CD14-positive monocyte (primary cell): ENCODE measurements at regions not wholly inside any gene's neighbourhood (a gene's known extent, or its start where the extent isn't known, plus 50 kb on each side); places are given as distances from the start of the nearest gene placed in this dataset.

Experiments used
- DNase-seq, 3 donors: peaks; one replicate each; pipeline ENCODE4 v3.0.0-alpha.2; 2011 to 2022
- H2AFZ ChIP-seq: 2 replicates; pipeline ENCODE4 v1.6.0; 2012; ENCODE audit warnings: mild to moderate bottlenecking, low read depth, low read length, inconsistent platforms; ENCODE audit not compliant: insufficient read depth, poor library complexity, severe bottlenecking
- H3K27ac ChIP-seq, 2 donors: 1 replicate in 1 of 2; 2 replicates in 1 of 2; pipeline ENCODE4 v1.5.1; 2012 to 2013; ENCODE audit warnings: low read length in 2 of 2, control low read depth in 1 of 2, inconsistent platforms in 1 of 2, low read depth in 1 of 2, mild to moderate bottlenecking in 1 of 2
- H3K27me3 ChIP-seq, 2 donors: one replicate each; pipeline versions ENCODE4 v1.6.0 to v1.6.1; 2011 to 2013; ENCODE audit warnings: low read length in 2 of 2; ENCODE audit not compliant: control insufficient read depth in 2 of 2, insufficient read depth in 2 of 2
- H3K36me3 ChIP-seq, 2 donors: replicated peaks in 1 of 2; 1 replicate in 1 of 2; 2 replicates in 1 of 2; pipeline versions ENCODE4 v1.5.1 to v1.6.1; 2012 to 2013; ENCODE audit warnings: low read length in 2 of 2, control low read depth in 1 of 2, inconsistent platforms in 1 of 2, mild to moderate bottlenecking in 1 of 2; ENCODE audit not compliant: insufficient read depth in 2 of 2, control insufficient read depth in 1 of 2
- H3K4me1 ChIP-seq, 2 donors: 1 replicate in 1 of 2; 2 replicates in 1 of 2; pipeline versions ENCODE4 v1.5.1 to v1.6.1; 2012 to 2013; ENCODE audit warnings: low read length in 2 of 2, control low read depth in 1 of 2, inconsistent platforms in 1 of 2, mild to moderate bottlenecking in 1 of 2, moderate library complexity in 1 of 2; ENCODE audit not compliant: insufficient read depth in 2 of 2, control insufficient read depth in 1 of 2
- H3K4me2 ChIP-seq: replicated peaks from 2 replicates; pipeline ENCODE3; 2012; ENCODE audit warnings: low read length, moderate library complexity, mild to moderate bottlenecking; ENCODE audit not compliant: poor library complexity, severe bottlenecking; ENCODE audit errors: extremely low read depth
- H3K4me3 ChIP-seq, 3 experiments: fragments of 200-600 bp in 1 of 3; sonication (generic) in 1 of 3; replicated peaks in 1 of 3; 1 replicate in 2 of 3; 2 replicates in 1 of 3; pipeline ENCODE4 v1.5.1; 2011 to 2013; ENCODE audit warnings: low read length in 3 of 3, mild to moderate bottlenecking in 3 of 3, control low read depth in 2 of 3, low read depth in 2 of 3, inconsistent platforms in 1 of 3, moderate library complexity in 1 of 3
- H3K79me2 ChIP-seq: 2 replicates; pipeline ENCODE4 v1.6.0; 2012; ENCODE audit warnings: mild to moderate bottlenecking, control low read depth, inconsistent platforms, low read length, moderate library complexity; ENCODE audit not compliant: insufficient read depth
- H3K9ac ChIP-seq: 2 replicates; pipeline ENCODE4 v1.6.0; 2017; ENCODE audit warnings: low read length, mild to moderate bottlenecking; ENCODE audit not compliant: insufficient read depth, poor library complexity, severe bottlenecking
- H3K9me3 ChIP-seq, 2 donors: replicated peaks in 1 of 2; 1 replicate in 1 of 2; 2 replicates in 1 of 2; pipeline versions ENCODE4 v1.5.1 to v1.6.1; 2012 to 2013; ENCODE audit warnings: low read length in 2 of 2, control low read depth in 1 of 2; ENCODE audit not compliant: control insufficient read depth in 1 of 2, insufficient read depth in 1 of 2
- H4K20me1 ChIP-seq: 2 replicates; pipeline ENCODE4 v1.6.0; 2012; ENCODE audit warnings: mild to moderate bottlenecking, low read length, control low read depth, moderate library complexity; ENCODE audit not compliant: insufficient read depth
- H3K27ac Mint-ChIP-seq, 7 donors: one replicate each; pipeline ENCODE4 v1.8.0; 2020; ENCODE audit warnings: mild to moderate bottlenecking in 7 of 7, mixed read lengths in 7 of 7, moderate library complexity in 6 of 7, inconsistent platforms in 2 of 7
- H3K27me3 Mint-ChIP-seq, 3 donors: one replicate each; pipeline ENCODE4 v1.8.0; 2021 to 2022; ENCODE audit warnings: low read depth in 3 of 3, mild to moderate bottlenecking in 3 of 3, mixed read lengths in 3 of 3, moderate library complexity in 3 of 3, inconsistent platforms in 1 of 3
- H3K36me3 Mint-ChIP-seq, 2 donors: one replicate each; pipeline ENCODE4 v1.8.0; 2020; ENCODE audit warnings: mixed read lengths in 2 of 2, inconsistent platforms in 1 of 2, mild to moderate bottlenecking in 1 of 2
- H3K4me1 Mint-ChIP-seq: one replicate; pipeline ENCODE4 v1.8.0; 2020; ENCODE audit warnings: mild to moderate bottlenecking, mixed read lengths
- H3K4me3 Mint-ChIP-seq, 2 donors: one replicate each; pipeline ENCODE4 v1.8.0; 2020; ENCODE audit warnings: mild to moderate bottlenecking in 2 of 2, mixed read lengths in 2 of 2, moderate library complexity in 1 of 2
- H3K9me3 Mint-ChIP-seq, 7 donors: one replicate each; pipeline ENCODE4 v1.8.0; 2020 to 2022; ENCODE audit warnings: mixed read lengths in 7 of 7, mild to moderate bottlenecking in 6 of 7, moderate library complexity in 6 of 7, inconsistent platforms in 2 of 7
- CTCF ChIP-seq: fragments of 200-600 bp; IDR thresholded peaks from one replicate; pipeline ENCODE4 v1.8.0; 2022; ENCODE audit warnings: antibody characterized with exemption, mild to moderate bottlenecking
- WGBS: methylation state at CpG from one replicate; pipeline ENCODE4 v1.1.5; 2013; ENCODE audit warnings: missing lambda C conversion rate; ENCODE audit not compliant: insufficient coverage; 5-methylcytosine and 5-hydroxymethylcytosine counted together
- intact Hi-C, 2 donors: fragments of 100-400 bp; cut with micrococcal nuclease; formaldehyde crosslinking; loops; one replicate each; pipeline versions ENCODE4 v1.15.0 to v1.15.1; 2023

- Mint-ChIP-seq H3K4me3 (no peak overlapping the region), H3K36me3 (no peaks in the 10 kb centered on the region), H3K27ac (no peak overlapping the region), H3K27me3 (peaks cover 4 to 9% (median 4%) of the 10 kb centered on the region in 3 donors), H3K4me1 (no peaks in the 10 kb centered on the region), H3K9me3 (peaks cover 0 to 6% (median 0%) of the 10 kb centered on the region in 7 donors)
- H3K27me3 ChIP-seq = peaks cover 0 to 10% of the 10 kb centered on the region in 2 donors
- H2AFZ ChIP-seq = no peak overlapping the region
- H3K9ac ChIP-seq = no peak overlapping the region
- DNase-seq = no peak
- H3K4me1 ChIP-seq = no peaks in the 10 kb centered on the region
- no peak overlapping the region for H3K27ac ChIP-seq
- WGBS = 100% methylated on average over 3 of the region's 6 CpGs
- no peak overlapping the region for H3K4me2 ChIP-seq
- no peak overlapping the region for H3K4me3 ChIP-seq
- TF ChIP-seq CTCF = no peak
- H3K79me2 ChIP-seq = no peaks in the 10 kb centered on the region
- intact Hi-C loops = no loop called here
- H3K9me3 ChIP-seq = no peaks in the 10 kb centered on the region
- H4K20me1 ChIP-seq = no peaks in the 10 kb centered on the region
- H3K36me3 ChIP-seq = no peaks in the 10 kb centered on the region
Observed at GRCh38 chr16:79361132-79361751, 239.3 kb downstream of the MAF start.

GRCh38 chr16:79360267-79360666 lies 240.3 kb downstream of the MAF start:
- Histone ChIP-seq H2AFZ (no peak overlapping the region), H4K20me1 (no peaks in the 10 kb centered on the region), H3K9ac (no peak overlapping the region), H3K4me3 (no peak overlapping the region), H3K27me3 (peaks cover 0 to 10% of the 10 kb centered on the region in 2 donors), H3K79me2 (no peaks in the 10 kb centered on the region), H3K4me2 (no peak overlapping the region), H3K9me3 (no peaks in the 10 kb centered on the region), H3K4me1 (no peaks in the 10 kb centered on the region), H3K27ac (no peak overlapping the region), H3K36me3 (no peaks in the 10 kb centered on the region)
- H3K4me1 Mint-ChIP-seq = no peaks in the 10 kb centered on the region
- no peaks in the 10 kb centered on the region for H3K36me3 Mint-ChIP-seq
- peaks cover 4 to 9% (median 4%) of the 10 kb centered on the region in 3 donors for H3K27me3 Mint-ChIP-seq
- no peak overlapping the region for H3K4me3 Mint-ChIP-seq
- peaks cover 0 to 3% (median 0%) of the 10 kb centered on the region in 7 donors for H3K9me3 Mint-ChIP-seq
- H3K27ac Mint-ChIP-seq = peak overlapping the region in 1 of 7 donors; percentile 18
- no peak for DNase-seq
- intact Hi-C loops = no loop called here
- WGBS = 90% methylated on average over 2 of the region's 2 CpGs
- no peak for TF ChIP-seq CTCF
